Transverse colon (tissue), 4 donors: ENCODE measurements at regions not wholly inside any gene's neighbourhood (a gene's known extent, or its start where the extent isn't known, plus 50 kb on each side); places are given as distances from the start of the nearest gene placed in this dataset.

Source experiments
- CTCF ChIP-seq, 5 experiments: fragments of 200-600 bp in 3 of 5; fragments of 450-650 bp in 2 of 5; sonication (generic) in 3 of 5; IDR thresholded peaks; 1 replicate in 2 of 5; 2 replicates in 3 of 5; pipeline ENCODE4 v1.5.1; 2016 to 2017; ENCODE audit warnings: antibody characterized with exemption in 5 of 5, inconsistent platforms in 3 of 5, mild to moderate bottlenecking in 2 of 5, moderate library complexity in 1 of 5
- POLR2A ChIP-seq: fragments of 450-650 bp; IDR thresholded peaks from one replicate; pipeline ENCODE4 v1.6.1; 2016; ENCODE audit warnings: antibody characterized with exemption, mild to moderate bottlenecking, moderate library complexity
- POLR2AphosphoS5 ChIP-seq, 3 donors: sonication (generic); formaldehyde crosslinking; IDR thresholded peaks; one replicate each; pipeline ENCODE4 v1.6.1; 2016; ENCODE audit warnings: antibody characterized with exemption in 3 of 3

DNA sequence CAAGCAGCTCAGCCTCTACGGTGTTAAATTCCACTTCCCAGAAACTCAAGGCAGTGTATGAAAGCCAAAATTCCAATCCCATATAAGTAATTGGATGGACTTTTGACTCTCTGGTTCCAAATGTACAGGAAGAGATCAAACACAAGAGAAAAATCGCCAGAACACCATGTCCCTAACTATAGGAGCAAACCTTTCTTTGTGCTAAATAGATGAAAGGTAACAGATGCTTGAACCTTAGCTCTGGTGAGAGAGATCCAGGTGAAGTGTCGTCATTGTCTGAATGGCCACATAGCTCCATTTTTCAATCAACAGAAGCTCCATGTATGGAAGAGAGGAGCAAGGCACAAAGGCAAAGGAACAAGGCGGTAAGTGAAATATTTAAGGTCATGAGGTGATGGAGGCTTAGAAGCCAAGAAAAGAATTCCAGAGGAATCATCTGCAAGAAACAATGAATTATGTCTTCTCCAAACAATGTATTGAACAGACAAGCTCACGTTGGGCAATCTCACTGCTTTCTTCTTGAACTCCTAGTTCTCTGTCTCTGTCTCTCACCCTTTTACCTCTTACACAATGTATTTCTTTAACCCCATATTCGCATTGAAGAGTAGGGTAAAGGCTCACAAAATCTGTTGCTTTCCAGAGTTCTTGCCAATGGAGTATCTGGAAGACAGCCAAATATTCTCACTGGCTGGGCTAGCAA is 585.1 kb downstream of the GATA3 start:
- TF ChIP-seq CTCF (IDR thresholded peaks at IDR 0.05), result no peak
- TF ChIP-seq POLR2AphosphoS5 (IDR thresholded peaks at IDR 0.05), result no peak
- no peak for TF ChIP-seq POLR2A
